ENCODE measurements at regions not wholly inside any gene's neighbourhood (a gene's known extent, or its start where the extent isn't known, plus 50 kb on each side); places are given as distances from the start of the nearest gene placed in this dataset. TPM values are rescaled to one million over a fixed set of nuclear protein-coding genes. Genes with fewer than 3 reads are reported as not detected.

- H3K27ac ChIP-seq = no peak overlapping the region
- no peaks in the 10 kb centered on the region for H3K4me1 ChIP-seq (ENCODE audit: insufficient read depth)
- no peaks in the 10 kb centered on the region for H3K9me3 ChIP-seq (ENCODE audit: low read depth)
- DNase-seq (ENCODE audit: low spot score) = no peak
- no peaks in the 10 kb centered on the region for H4K20me1 ChIP-seq (ENCODE audit: insufficient read depth, poor library complexity, severe bottlenecking)
- no peak overlapping the region for H2AFZ ChIP-seq
- WGBS (ENCODE audit: low lambda C conversion rate, missing lambda C conversion rate) = 61% methylated on average over 15 of the region's 15 CpGs
- H3K4me2 ChIP-seq = peak overlapping the region; percentile 34
- no peaks in the 10 kb centered on the region for H3K79me2 ChIP-seq
- H3K36me3 ChIP-seq (replicated peaks; ENCODE audit: insufficient read depth, low read depth) = no peaks in the 10 kb centered on the region
- peaks cover 20% of the 10 kb centered on the region for H3K27me3 ChIP-seq
- no peak overlapping the region for H3K4me3 ChIP-seq
- TF ChIP-seq CTCF (IDR thresholded peaks at IDR 0.05; ENCODE audit: poor library complexity) (no peak), EZH2 (IDR thresholded peaks at IDR 0.05; ENCODE audit: borderline replicate concordance) (no peak), EZH2phosphoT487 (IDR thresholded peaks at IDR 0.05; ENCODE audit: low read depth, severe bottlenecking, unreplicated experiment) (no peak)
- H3K9me2 ChIP-seq (replicated peaks; ENCODE audit: insufficient read depth) = no peaks in the 10 kb centered on the region
Measured at GRCh38 chr1:90104941-90105538, 110.1 kb downstream of the ZNF326 start.

GRCh38 chr1:90100566-90100965 lies 105.7 kb downstream of the ZNF326 start:
- H2AFZ ChIP-seq = no peak overlapping the region

GRCh38 chr1:90092441-90092840 lies 97.5 kb downstream of the ZNF326 start:
- DNase-seq (ENCODE audit: low spot score) = no peak
- no peak overlapping the region for H3K27ac ChIP-seq
- H3K79me2 ChIP-seq = no peaks in the 10 kb centered on the region
- 90% methylated on average over 3 of the region's 3 CpGs for WGBS (ENCODE audit: low lambda C conversion rate, missing lambda C conversion rate)
- H3K36me3 ChIP-seq (replicated peaks; ENCODE audit: insufficient read depth, low read depth) = no peaks in the 10 kb centered on the region
- H3K4me1 ChIP-seq (ENCODE audit: insufficient read depth) = no peaks in the 10 kb centered on the region
- H4K20me1 ChIP-seq (ENCODE audit: insufficient read depth, poor library complexity, severe bottlenecking) = no peaks in the 10 kb centered on the region
- no peak overlapping the region for H3K4me2 ChIP-seq
- H3K4me3 ChIP-seq = no peak overlapping the region
- H2AFZ ChIP-seq = no peak overlapping the region
- H3K27me3 ChIP-seq = no peaks in the 10 kb centered on the region
- no peaks in the 10 kb centered on the region for H3K9me3 ChIP-seq (ENCODE audit: low read depth)
- TF ChIP-seq CTCF (IDR thresholded peaks at IDR 0.05; ENCODE audit: poor library complexity) (no peak), EZH2 (IDR thresholded peaks at IDR 0.05; ENCODE audit: borderline replicate concordance) (no peak), EZH2phosphoT487 (IDR thresholded peaks at IDR 0.05; ENCODE audit: low read depth, severe bottlenecking, unreplicated experiment) (no peak)
- no peaks in the 10 kb centered on the region for H3K9me2 ChIP-seq (replicated peaks; ENCODE audit: insufficient read depth)

More at GRCh38 chr1:90100566-90100965, 105.7 kb downstream of the ZNF326 start:
- H3K4me2 ChIP-seq = no peak overlapping the region
- H3K4me3 ChIP-seq = no peak overlapping the region
- TF ChIP-seq EZH2phosphoT487 (IDR thresholded peaks at IDR 0.05; ENCODE audit: low read depth, severe bottlenecking, unreplicated experiment) (no peak), CTCF (IDR thresholded peaks at IDR 0.05; ENCODE audit: poor library complexity) (no peak), EZH2 (IDR thresholded peaks at IDR 0.05; ENCODE audit: borderline replicate concordance) (no peak)
- no peaks in the 10 kb centered on the region for H3K9me2 ChIP-seq (replicated peaks; ENCODE audit: insufficient read depth)
- H3K36me3 ChIP-seq (replicated peaks; ENCODE audit: insufficient read depth, low read depth) = no peaks in the 10 kb centered on the region
- H3K79me2 ChIP-seq = no peaks in the 10 kb centered on the region
- no peaks in the 10 kb centered on the region for H3K4me1 ChIP-seq (ENCODE audit: insufficient read depth)
- no peak for DNase-seq (ENCODE audit: low spot score)
- H3K27ac ChIP-seq = no peak overlapping the region
- WGBS (ENCODE audit: low lambda C conversion rate, missing lambda C conversion rate) = 84% methylated on average over 4 of the region's 4 CpGs
- H3K27me3 ChIP-seq = no peaks in the 10 kb centered on the region
- no peaks in the 10 kb centered on the region for H3K9me3 ChIP-seq (ENCODE audit: low read depth)
- no peaks in the 10 kb centered on the region for H4K20me1 ChIP-seq (ENCODE audit: insufficient read depth, poor library complexity, severe bottlenecking)

Small RNA genes lying in the stretch of these regions (small RNA-seq; reads per million reads assigned to genes)
- gene RNU6-695P = not detected
